Transverse colon (tissue), 4 donors: ENCODE measurements at regions not wholly inside any gene's neighbourhood (a gene's known extent, or its start where the extent isn't known, plus 50 kb on each side); places are given as distances from the start of the nearest gene placed in this dataset.

ENCODE experiments used
- CTCF ChIP-seq, 5 experiments: fragments of 200-600 bp in 3 of 5; fragments of 450-650 bp in 2 of 5; sonication (generic) in 3 of 5; IDR thresholded peaks; 1 replicate in 2 of 5; 2 replicates in 3 of 5; pipeline ENCODE4 v1.5.1; 2016 to 2017; ENCODE audit warnings: antibody characterized with exemption in 5 of 5, inconsistent platforms in 3 of 5, mild to moderate bottlenecking in 2 of 5, moderate library complexity in 1 of 5
- POLR2AphosphoS5 ChIP-seq, 3 donors: sonication (generic); formaldehyde crosslinking; IDR thresholded peaks; one replicate each; pipeline ENCODE4 v1.6.1; 2016; ENCODE audit warnings: antibody characterized with exemption in 3 of 3

- TF ChIP-seq CTCF (IDR thresholded peaks at IDR 0.05) (no peak), POLR2AphosphoS5 (IDR thresholded peaks at IDR 0.05) (no peak)
Observed at GRCh38 chr3:27923349-27924068, 201.4 kb upstream of the EOMES start.
